ENCODE measurements at regions not wholly inside any gene's neighbourhood (a gene's known extent, or its start where the extent isn't known, plus 50 kb on each side); places are given as distances from the start of the nearest gene placed in this dataset.

GRCh38 chr2:144156736-144157640 is 362.9 kb downstream of the ZEB2 start:
- Histone ChIP-seq H4K20me1 (replicated peaks; ENCODE audit: control insufficient read depth, insufficient read depth, low read length) (no peaks in the 10 kb centered on the region), H3K4me2 (ENCODE audit: insufficient read depth, low read length) (no peak overlapping the region), H3K4me1 (replicated peaks in 1 of 2; ENCODE audit: control insufficient read depth in 2 of 2, insufficient read depth in 2 of 2, low read length in 2 of 2) (peaks cover 0 to 7% of the 10 kb centered on the region in 2 experiments; a peak in 4 of 5 replicates), H3K9me1 (ENCODE audit: control insufficient read depth, insufficient read depth, low read length) (no peaks in the 10 kb centered on the region), H3K27ac (ENCODE audit: extremely low read depth, low read depth, low read length) (peak overlapping the region; percentile 10; the same call in 1 of the 3 replicates), H3K9me3 (replicated peaks; ENCODE audit: control insufficient read depth, insufficient read depth, low read depth, low read length) (0 out of 2 replicates have a peak, but pooled peaks cover 1% of the 10 kb centered on the region), H3K4me3 (no peak overlapping the region), H3K36me3 (ENCODE audit: control insufficient read depth, insufficient read depth, low read length) (no peaks in the 10 kb centered on the region), H3K9ac (ENCODE audit: insufficient read depth in 1 of 2, low read depth in 2 of 2, low read length in 2 of 2) (no peak overlapping the region), H3K27me3 (ENCODE audit: control insufficient read depth in 2 of 2, insufficient read depth in 2 of 2, low read length in 2 of 2) (no peaks in the 10 kb centered on the region), H3K79me2 (ENCODE audit: control insufficient read depth, insufficient read depth, low read length) (no peaks in the 10 kb centered on the region), H2AFZ (ENCODE audit: low read depth, low read length) (peak overlapping the region; percentile 73)
- BruUV-seq (replicated peaks): no TSS peak
- in situ Hi-C loops (cut with MboI) (no loop called here), intact Hi-C loops (cut with micrococcal nuclease) (loop anchor here (10.0 kb wide), 2 partner anchors 368 to 472 kb away; partner anchors contain the start of gene ZEB2)
- TF ChIP-seq KLF16 (IDR thresholded peaks at IDR 0.05) (no peak), ATF1 (CRISPR knock-in tag; IDR thresholded peaks at IDR 0.05) (no peak), ATF1 (tag; IDR thresholded peaks at IDR 0.05) (no peak), ATF3 (IDR thresholded peaks at IDR 0.05) (peak; percentile 29; the same call in 1 of the 2 replicates), ATF3 (CRISPR knock-in tag; conservative IDR thresholded peaks at IDR 0.05) (no peak), MYNN (IDR thresholded peaks at IDR 0.05) (no peak), MYNN (CRISPR knock-in tag; IDR thresholded peaks at IDR 0.05) (no peak), ZNF384 (IDR thresholded peaks at IDR 0.05; ENCODE audit: low read depth, low read length) (0 out of 2 replicates have a peak, but pooled peaks have one; percentile 14), MEF2A (IDR thresholded peaks at IDR 0.05; ENCODE audit: control insufficient read depth, low read depth, low read length) (peak; percentile 80; the same call in 1 of the 2 replicates)
- TF ChIP-seq, protein P1, sequence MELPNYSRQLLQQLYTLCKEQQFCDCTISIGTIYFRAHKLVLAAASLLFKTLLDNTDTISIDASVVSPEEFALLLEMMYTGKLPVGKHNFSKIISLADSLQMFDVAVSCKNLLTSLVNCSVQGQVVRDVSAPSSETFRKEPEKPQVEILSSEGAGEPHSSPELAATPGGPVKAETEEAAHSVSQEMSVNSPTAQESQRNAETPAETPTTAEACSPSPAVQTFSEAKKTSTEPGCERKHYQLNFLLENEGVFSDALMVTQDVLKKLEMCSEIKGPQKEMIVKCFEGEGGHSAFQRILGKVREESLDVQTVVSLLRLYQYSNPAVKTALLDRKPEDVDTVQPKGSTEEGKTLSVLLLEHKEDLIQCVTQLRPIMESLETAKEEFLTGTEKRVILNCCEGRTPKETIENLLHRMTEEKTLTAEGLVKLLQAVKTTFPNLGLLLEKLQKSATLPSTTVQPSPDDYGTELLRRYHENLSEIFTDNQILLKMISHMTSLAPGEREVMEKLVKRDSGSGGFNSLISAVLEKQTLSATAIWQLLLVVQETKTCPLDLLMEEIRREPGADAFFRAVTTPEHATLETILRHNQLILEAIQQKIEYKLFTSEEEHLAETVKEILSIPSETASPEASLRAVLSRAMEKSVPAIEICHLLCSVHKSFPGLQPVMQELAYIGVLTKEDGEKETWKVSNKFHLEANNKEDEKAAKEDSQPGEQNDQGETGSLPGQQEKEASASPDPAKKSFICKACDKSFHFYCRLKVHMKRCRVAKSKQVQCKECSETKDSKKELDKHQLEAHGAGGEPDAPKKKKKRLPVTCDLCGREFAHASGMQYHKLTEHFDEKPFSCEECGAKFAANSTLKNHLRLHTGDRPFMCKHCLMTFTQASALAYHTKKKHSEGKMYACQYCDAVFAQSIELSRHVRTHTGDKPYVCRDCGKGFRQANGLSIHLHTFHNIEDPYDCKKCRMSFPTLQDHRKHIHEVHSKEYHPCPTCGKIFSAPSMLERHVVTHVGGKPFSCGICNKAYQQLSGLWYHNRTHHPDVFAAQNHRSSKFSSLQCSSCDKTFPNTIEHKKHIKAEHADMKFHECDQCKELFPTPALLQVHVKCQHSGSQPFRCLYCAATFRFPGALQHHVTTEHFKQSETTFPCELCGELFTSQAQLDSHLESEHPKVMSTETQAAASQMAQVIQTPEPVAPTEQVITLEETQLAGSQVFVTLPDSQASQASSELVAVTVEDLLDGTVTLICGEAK (IDR thresholded peaks at IDR 0.05): peak; percentile 89
- TF ChIP-seq, protein P1 (CRISPR knock-in tag; IDR thresholded peaks at IDR 0.05): peak; percentile 83
- WGBS (ENCODE audit: insufficient coverage, low coverage, missing lambda C conversion rate): 63% methylated on average over 6 of the region's 6 CpGs
- DNase-seq (ENCODE audit: extremely low read depth in 1 of 4, low spot score in 3 of 4) (no peak), FAIRE-seq (no peak), ATAC-seq (no peak)
- CTCF ChIA-PET (ENCODE audit: low intra/inter-chr PET ratio): no interaction called here
- POLR2A ChIA-PET: no interaction called here
